Ishikawa (cell line): ENCODE measurements at regions not wholly inside any gene's neighbourhood (a gene's known extent, or its start where the extent isn't known, plus 50 kb on each side); places are given as distances from the start of the nearest gene placed in this dataset.

Experiments used
- CEBPB ChIP-seq: IDR thresholded peaks from 2 replicates; pipeline ENCODE4 v1.6.1; 2012
- CREB1 ChIP-seq: IDR thresholded peaks from 2 replicates; pipeline ENCODE4 v1.6.1; 2012; ENCODE audit warnings: low read depth
- EGR1 ChIP-seq: IDR thresholded peaks from 2 replicates; pipeline ENCODE4 v1.6.1; 2012
- EP300 ChIP-seq: IDR thresholded peaks from 2 replicates; pipeline ENCODE4 v1.6.1; 2012; ENCODE audit warnings: borderline replicate concordance
- FOXM1 ChIP-seq: IDR thresholded peaks from 2 replicates; pipeline ENCODE4 v1.6.1; 2012; ENCODE audit warnings: low read depth, borderline replicate concordance
- MAX ChIP-seq: IDR thresholded peaks from 2 replicates; pipeline ENCODE4 v1.6.1; 2012
- RAD21 ChIP-seq: IDR thresholded peaks from 2 replicates; pipeline ENCODE4 v1.6.1; 2012; ENCODE audit warnings: low read depth
- REST ChIP-seq: IDR thresholded peaks from 2 replicates; pipeline ENCODE4 v1.6.1; 2012; ENCODE audit warnings: low read depth, mild to moderate bottlenecking

GRCh38 chr13:73872397-73872796 lies 261.8 kb downstream of the KLF12 start:
- TF ChIP-seq REST, result no peak
- no peak for TF ChIP-seq FOXM1
- TF ChIP-seq EP300, result no peak
- TF ChIP-seq MAX, result no peak
- no peak for TF ChIP-seq RAD21
- no peak for TF ChIP-seq CREB1
- TF ChIP-seq EGR1, result no peak
- TF ChIP-seq CEBPB, result no peak
